ENCODE measurements at regions not wholly inside any gene's neighbourhood (a gene's known extent, or its start where the extent isn't known, plus 50 kb on each side); places are given as distances from the start of the nearest gene placed in this dataset.

DNA sequence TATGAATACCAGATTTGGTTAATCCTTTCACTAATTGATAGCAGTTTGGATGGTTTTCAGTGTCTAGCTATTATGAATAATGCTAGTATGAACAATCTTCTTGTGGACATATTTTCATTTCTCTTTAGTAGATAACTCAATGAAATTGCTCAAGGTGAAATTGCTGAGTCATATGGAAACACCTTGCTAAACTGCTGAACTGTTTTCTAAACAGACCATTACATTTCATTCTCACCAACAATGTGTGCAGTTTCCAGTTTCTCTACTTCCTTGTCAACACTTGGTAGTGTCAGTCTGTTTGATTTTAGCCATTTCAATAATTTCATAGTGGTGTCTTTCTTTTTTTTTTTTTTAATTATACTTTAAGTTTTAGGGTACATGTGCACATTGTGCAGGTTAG lies 250.0 kb downstream of the HRH4 start:
- Histone ChIP-seq H3K18ac (ENCODE audit: extremely low read depth, low read length) (no peak overlapping the region), H3K14ac (ENCODE audit: insufficient read length) (no peak overlapping the region), H3K79me2 (ENCODE audit: control insufficient read depth in 1 of 2, insufficient read depth in 2 of 2, low read length in 2 of 2) (no peaks in the 10 kb centered on the region), H4K5ac (ENCODE audit: insufficient read length, low read depth, low read length) (no peak overlapping the region), H2AK5ac (ENCODE audit: low read depth, low read length) (no peak overlapping the region), H2BK12ac (ENCODE audit: low read depth, low read length) (no peak overlapping the region), H2BK120ac (replicated peaks; ENCODE audit: low read depth, low read length) (no peak overlapping the region), H4K8ac (ENCODE audit: extremely low read depth, insufficient read depth, low read length) (no peak overlapping the region), H2AFZ (ENCODE audit: low read length) (no peak overlapping the region), H3K23ac (ENCODE audit: insufficient read length) (no peak overlapping the region), H3K9me3 (ENCODE audit: insufficient read depth in 2 of 2, low read depth in 1 of 2, low read length in 1 of 2) (no peaks in the 10 kb centered on the region), H2BK20ac (ENCODE audit: low read length) (no peak overlapping the region), H3K9ac (replicated peaks in 1 of 4; ENCODE audit: extremely low read depth in 1 of 4, low read depth in 3 of 4, low read length in 3 of 4) (no peak overlapping the region), H3K56ac (replicated peaks; ENCODE audit: insufficient read length, low read depth, low read length) (no peak overlapping the region), H2BK5ac (ENCODE audit: low read depth, low read length) (no peak overlapping the region), H3K79me1 (ENCODE audit: low read depth, low read length) (no peaks in the 10 kb centered on the region), H2BK15ac (ENCODE audit: low read length) (no peak overlapping the region), H3K4me3 (ENCODE audit: extremely low read depth in 1 of 4, insufficient read depth in 2 of 4, low read depth in 3 of 4, low read length in 4 of 4) (no peak overlapping the region), H3K27me3 (replicated peaks in 1 of 4; ENCODE audit: control insufficient read depth in 3 of 4, extremely low read depth in 1 of 4, insufficient read depth in 3 of 4, low read length in 3 of 4) (no peaks in the 10 kb centered on the region), H4K91ac (replicated peaks; ENCODE audit: insufficient read length, low read length) (no peak overlapping the region), H3K4me2 (ENCODE audit: insufficient read depth in 1 of 2, low read depth in 2 of 2, low read length in 2 of 2) (no peak overlapping the region), H3K23me2 (ENCODE audit: low read depth, low read length) (no peaks in the 10 kb centered on the region), H3K27ac (ENCODE audit: low read depth, low read length) (no peak overlapping the region), H4K20me1 (replicated peaks in 1 of 2; ENCODE audit: control insufficient read depth in 1 of 2, insufficient read depth in 2 of 2, low read length in 2 of 2) (no peaks in the 10 kb centered on the region), H3K4ac (replicated peaks; ENCODE audit: insufficient read length, low read depth, low read length) (no peak overlapping the region), H3K4me1 (replicated peaks in 1 of 4; ENCODE audit: control insufficient read depth in 3 of 4, insufficient read depth in 4 of 4, low read length in 3 of 4) (no peaks in the 10 kb centered on the region), H3K36me3 (ENCODE audit: control insufficient read depth in 2 of 4, insufficient read depth in 4 of 4, low read length in 3 of 4) (no peaks in the 10 kb centered on the region)
- POLR2A ChIA-PET (ENCODE audit: partially characterized antibody): no interaction called here
- TF ChIP-seq BACH1 (IDR thresholded peaks at IDR 0.05; ENCODE audit: low read length) (0 out of 2 replicates have a peak, but pooled peaks have one; percentile 34), RXRA (IDR thresholded peaks at IDR 0.05; ENCODE audit: insufficient read depth, low read depth, low read length) (no peak), EGR1 (IDR thresholded peaks at IDR 0.05; ENCODE audit: borderline replicate concordance, low read depth, low read length) (no peak), YY1 (IDR thresholded peaks at IDR 0.05; ENCODE audit: low read depth, low read length) (no peak), MAFK (IDR thresholded peaks at IDR 0.05; ENCODE audit: low read depth, low read length) (no peak; the same call in 1 of the 2 replicates)
- TF ChIP-seq, protein P1, sequence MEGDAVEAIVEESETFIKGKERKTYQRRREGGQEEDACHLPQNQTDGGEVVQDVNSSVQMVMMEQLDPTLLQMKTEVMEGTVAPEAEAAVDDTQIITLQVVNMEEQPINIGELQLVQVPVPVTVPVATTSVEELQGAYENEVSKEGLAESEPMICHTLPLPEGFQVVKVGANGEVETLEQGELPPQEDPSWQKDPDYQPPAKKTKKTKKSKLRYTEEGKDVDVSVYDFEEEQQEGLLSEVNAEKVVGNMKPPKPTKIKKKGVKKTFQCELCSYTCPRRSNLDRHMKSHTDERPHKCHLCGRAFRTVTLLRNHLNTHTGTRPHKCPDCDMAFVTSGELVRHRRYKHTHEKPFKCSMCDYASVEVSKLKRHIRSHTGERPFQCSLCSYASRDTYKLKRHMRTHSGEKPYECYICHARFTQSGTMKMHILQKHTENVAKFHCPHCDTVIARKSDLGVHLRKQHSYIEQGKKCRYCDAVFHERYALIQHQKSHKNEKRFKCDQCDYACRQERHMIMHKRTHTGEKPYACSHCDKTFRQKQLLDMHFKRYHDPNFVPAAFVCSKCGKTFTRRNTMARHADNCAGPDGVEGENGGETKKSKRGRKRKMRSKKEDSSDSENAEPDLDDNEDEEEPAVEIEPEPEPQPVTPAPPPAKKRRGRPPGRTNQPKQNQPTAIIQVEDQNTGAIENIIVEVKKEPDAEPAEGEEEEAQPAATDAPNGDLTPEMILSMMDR (IDR thresholded peaks at IDR 0.05; ENCODE audit: control extremely low read depth in 1 of 3, insufficient read depth in 1 of 3, low read depth in 1 of 3, low read length in 3 of 3): no peak
- FAIRE-seq: no peak
- CTCF ChIA-PET (ENCODE audit: partially characterized antibody): no interaction called here
- DNase-seq (ENCODE audit: low read depth in 1 of 2, low spot score in 2 of 2): no peak
